OCI-LY7 (cell line): ENCODE measurements at regions not wholly inside any gene's neighbourhood (a gene's known extent, or its start where the extent isn't known, plus 50 kb on each side); places are given as distances from the start of the nearest gene placed in this dataset.

Source experiments
- BruUV-seq: library from RNA; stranded (reverse); fragments of 400-500 nt; replicated peaks from 2 replicates; lab custom pipeline; 2021; lab: Mats Ljungman, UMichigan
- CTCF ChIA-PET: fragments of 300-600 bp; sonication (Branson Sonifier 250); formaldehyde crosslinking; loops from one replicate; lab custom pipeline; 2022; ENCODE audit warnings: antibody characterized with exemption; ENCODE audit not compliant: unreplicated experiment; lab: Charles Lee
- POLR2A ChIA-PET: fragments of 300-600 bp; sonication (Branson Sonifier 250); formaldehyde crosslinking; loops from one replicate; lab custom pipeline; 2022; ENCODE audit warnings: antibody characterized with exemption; lab: Charles Lee
- DNase-seq: peaks from one replicate; pipeline ENCODE4 v3.0.0-alpha.2; 2015; ENCODE audit warnings: low spot score
- H2AFZ ChIP-seq: fragments of 200-600 bp; sonication (generic), shearing (Covaris generic); 2 replicates; pipeline ENCODE4 v1.6.1; 2014; ENCODE audit warnings: mild to moderate bottlenecking, antibody characterized with exemption, low read length, moderate library complexity
- H3K27ac ChIP-seq: fragments of 200-600 bp; sonication (generic); 2 replicates; pipeline ENCODE4 v1.5.1; 2014; ENCODE audit warnings: mixed run types, low read depth, mild to moderate bottlenecking, moderate library complexity, low read length, inconsistent platforms; ENCODE audit not compliant: poor library complexity, severe bottlenecking
- H3K36me3 ChIP-seq: fragments of 200-600 bp; sonication (generic); 2 replicates; pipeline ENCODE4 v1.6.1; 2014; ENCODE audit warnings: mild to moderate bottlenecking, antibody characterized with exemption, low read length, moderate library complexity, mixed read lengths; ENCODE audit not compliant: insufficient read depth
- H3K4me1 ChIP-seq: fragments of 200-600 bp; sonication (generic); 2 replicates; pipeline ENCODE4 v1.5.1; 2014; ENCODE audit warnings: mild to moderate bottlenecking, low read length; ENCODE audit not compliant: insufficient read depth, poor library complexity, severe bottlenecking
- H3K4me2 ChIP-seq: fragments of 200-600 bp; sonication (generic); 2 replicates; pipeline ENCODE4 v1.6.1; 2014; ENCODE audit warnings: mild to moderate bottlenecking, low read length
- H3K4me3 ChIP-seq: fragments of 200-600 bp; sonication (generic); 2 replicates; pipeline ENCODE4 v1.5.1; 2014; ENCODE audit warnings: mild to moderate bottlenecking, low read depth, low read length; ENCODE audit not compliant: poor library complexity, severe bottlenecking
- H3K79me2 ChIP-seq: fragments of 200-600 bp; sonication (generic); 2 replicates; pipeline ENCODE4 v1.6.1; 2016; ENCODE audit warnings: low read depth, mild to moderate bottlenecking, low read length, moderate library complexity, mixed read lengths; ENCODE audit not compliant: insufficient read depth
- H3K9me2 ChIP-seq: fragments of 200-600 bp; sonication (generic); 2 replicates; pipeline ENCODE4 v1.6.1; 2016; ENCODE audit warnings: mild to moderate bottlenecking, low read length, mixed read lengths; ENCODE audit not compliant: insufficient read depth
- H3K9me3 ChIP-seq: fragments of 200-600 bp; sonication (generic); 2 replicates; pipeline ENCODE4 v1.6.1; 2014; ENCODE audit warnings: mild to moderate bottlenecking, mixed run types, low read length, mixed read lengths
- H4K20me1 ChIP-seq: fragments of 200-600 bp; sonication (generic); 2 replicates; pipeline ENCODE4 v1.6.1; 2014; ENCODE audit warnings: mild to moderate bottlenecking, antibody characterized with exemption, low read length, moderate library complexity, mixed read lengths; ENCODE audit not compliant: insufficient read depth
- CTCF ChIP-seq: fragments of 200-600 bp; sonication (generic); conservative IDR thresholded peaks from 2 replicates; pipeline ENCODE4 v1.5.1; 2014; ENCODE audit warnings: mild to moderate bottlenecking, antibody characterized with exemption, low read length, moderate library complexity, mixed read lengths
- EZH2phosphoT487 ChIP-seq: fragments of 200-600 bp; sonication (generic); IDR thresholded peaks from 2 replicates; pipeline ENCODE4 v1.6.1; 2018; ENCODE audit warnings: low read depth, borderline replicate concordance, mild to moderate bottlenecking, mixed run types, antibody characterized with exemption, low read length, moderate library complexity, mixed read lengths
- intact Hi-C: fragments of 100-400 bp; cut with micrococcal nuclease; formaldehyde crosslinking; loops from one replicate; pipeline ENCODE4 v1.10.0; 2022; ENCODE audit not compliant: unreplicated experiment

GRCh38 chr14:22232933-22233332, 356.1 kb downstream of the DAD1 start:
- Histone ChIP-seq H3K4me2 (no peak overlapping the region), H3K4me3 (no peak overlapping the region), H2AFZ (no peak overlapping the region), H3K27ac (no peak overlapping the region), H3K9me3 (peaks cover 11% of the 10 kb centered on the region), H3K9me2 (no peaks in the 10 kb centered on the region), H3K79me2 (no peaks in the 10 kb centered on the region), H3K4me1 (peaks cover 20% of the 10 kb centered on the region), H4K20me1 (no peaks in the 10 kb centered on the region), H3K36me3 (no peaks in the 10 kb centered on the region)
- POLR2A ChIA-PET: no interaction called here
- intact Hi-C loops: no loop called here
- TF ChIP-seq EZH2phosphoT487 (no peak), CTCF (no peak)
- CTCF ChIA-PET: no interaction called here
- DNase-seq: no peak
- BruUV-seq: no TSS peak

- H3K4me1 ChIP-seq: peaks cover 20% of the 10 kb centered on the region
- CTCF ChIA-PET: no interaction called here
Observed at GRCh38 chr14:22232486-22232885, 356.5 kb downstream of the DAD1 start.

More at GRCh38 chr14:22232486-22232885, 356.5 kb downstream of the DAD1 start:
- no peak for TF ChIP-seq CTCF
- TF ChIP-seq EZH2phosphoT487: no peak
- intact Hi-C loops: no loop called here
- Histone ChIP-seq H3K36me3 (no peaks in the 10 kb centered on the region), H3K4me2 (no peak overlapping the region), H3K27ac (no peak overlapping the region), H3K9me2 (no peaks in the 10 kb centered on the region), H3K4me3 (no peak overlapping the region), H3K79me2 (no peaks in the 10 kb centered on the region), H2AFZ (no peak overlapping the region), H3K9me3 (peaks cover 11% of the 10 kb centered on the region), H4K20me1 (no peaks in the 10 kb centered on the region)
- DNase-seq: no peak
- BruUV-seq: no TSS peak
- POLR2A ChIA-PET: no interaction called here
